Neural cell (in vitro differentiated cells): ENCODE measurements at regions not wholly inside any gene's neighbourhood (a gene's known extent, or its start where the extent isn't known, plus 50 kb on each side); places are given as distances from the start of the nearest gene placed in this dataset.

ENCODE experiments used
- H2AFZ ChIP-seq: fragments of 200-600, 300-800 bp; sonication (generic), shearing (Covaris generic); 2 replicates; pipeline ENCODE4 v1.6.0; 2014; ENCODE audit warnings: low read depth, mild to moderate bottlenecking, antibody characterized with exemption, low read length, moderate library complexity
- H3F3A ChIP-seq: fragments of 200-600 bp; shearing (Covaris generic); 2 replicates; pipeline ENCODE4 v1.6.1; 2016; ENCODE audit warnings: mild to moderate bottlenecking, moderate library complexity, mixed read lengths, antibody characterized with exemption, low read length; ENCODE audit not compliant: insufficient read depth, poor library complexity, severe bottlenecking
- H3K27ac ChIP-seq: fragments of 200-600, 300-800 bp; sonication (generic), shearing (Covaris generic); 2 replicates; pipeline ENCODE4 v1.5.1; 2014; ENCODE audit warnings: mild to moderate bottlenecking, low read length, moderate library complexity
- H3K27me3 ChIP-seq: fragments of 300-800, 200-600 bp; sonication (generic), shearing (Covaris generic); 2 replicates; pipeline ENCODE4 v1.6.0; 2014; ENCODE audit warnings: mild to moderate bottlenecking, low read depth, low read length, moderate library complexity; ENCODE audit not compliant: insufficient read depth
- H3K36me3 ChIP-seq: fragments of 300-800, 200-600 bp; sonication (generic), shearing (Covaris generic); 2 replicates; pipeline ENCODE4 v1.5.1; 2014; ENCODE audit warnings: mild to moderate bottlenecking, antibody characterized with exemption, low read length, moderate library complexity; ENCODE audit not compliant: insufficient read depth
- H3K4me2 ChIP-seq: fragments of 300-800, 200-600 bp; sonication (generic), shearing (Covaris generic); 2 replicates; pipeline ENCODE4 v1.6.0; 2014; ENCODE audit warnings: mild to moderate bottlenecking, low read length
- H3K4me3 ChIP-seq: fragments of 300-800, 200-600 bp; sonication (generic), shearing (Covaris generic); 2 replicates; pipeline ENCODE4 v1.5.1; 2014; ENCODE audit warnings: mild to moderate bottlenecking, low read length, moderate library complexity
- H3K79me2 ChIP-seq: fragments of 200-600 bp; shearing (Covaris generic); replicated peaks from 2 replicates; pipeline ENCODE4 v1.6.0; 2014; ENCODE audit warnings: mild to moderate bottlenecking, low read length, moderate library complexity; ENCODE audit not compliant: insufficient read depth
- H3K9ac ChIP-seq: fragments of 300-800, 200-600 bp; sonication (generic), shearing (Covaris generic); 2 replicates; pipeline ENCODE4 v1.6.1; 2016; ENCODE audit warnings: mild to moderate bottlenecking, low read length, mixed read lengths
- H3K9me2 ChIP-seq: fragments of 200-600 bp; shearing (Covaris generic); 2 replicates; pipeline ENCODE4 v1.6.1; 2016; ENCODE audit warnings: mild to moderate bottlenecking, low read length, mixed read lengths; ENCODE audit not compliant: insufficient read depth
- H3K9me3 ChIP-seq: fragments of 200-600, 300-800 bp; sonication (generic), shearing (Covaris generic); 2 replicates; pipeline ENCODE4 v1.6.1; 2016; ENCODE audit warnings: mild to moderate bottlenecking, mixed run types, low read length, moderate library complexity, mixed read lengths
- H4K20me1 ChIP-seq: fragments of 200-600 bp; shearing (Covaris generic); 2 replicates; pipeline ENCODE4 v1.6.1; 2016; ENCODE audit warnings: mild to moderate bottlenecking, mixed run types; ENCODE audit not compliant: insufficient read depth
- CTCF ChIP-seq: fragments of 450-650 bp; IDR thresholded peaks from 2 replicates; pipeline ENCODE4 v1.5.1; 2014; ENCODE audit warnings: antibody characterized with exemption, mild to moderate bottlenecking, moderate library complexity; ENCODE audit not compliant: poor library complexity, severe bottlenecking
- EP300 ChIP-seq: fragments of 450-650 bp; conservative IDR thresholded peaks from 2 replicates; pipeline ENCODE4 v1.6.1; 2014; ENCODE audit warnings: antibody characterized with exemption, mild to moderate bottlenecking, moderate library complexity; ENCODE audit not compliant: poor library complexity, severe bottlenecking
- EZH2 ChIP-seq: fragments of 200-600, 300-800 bp; shearing (Covaris generic), sonication (generic); IDR thresholded peaks from 2 replicates; pipeline ENCODE4 v1.6.1; 2014; ENCODE audit warnings: antibody characterized with exemption, low read length, borderline replicate concordance, mild to moderate bottlenecking; ENCODE audit not compliant: insufficient read depth, poor library complexity, severe bottlenecking
- MXI1 ChIP-seq: fragments of 450-650 bp; conservative IDR thresholded peaks from 2 replicates; pipeline ENCODE4 v1.6.1; 2014; ENCODE audit warnings: antibody characterized with exemption, mild to moderate bottlenecking; ENCODE audit not compliant: poor library complexity, severe bottlenecking
- POLR2AphosphoS5 ChIP-seq: IDR thresholded peaks from 2 replicates; pipeline ENCODE4 v1.6.1; 2012
- RAD21 ChIP-seq: fragments of 450-650 bp; conservative IDR thresholded peaks from 2 replicates; pipeline ENCODE4 v1.6.1; 2014; ENCODE audit warnings: antibody characterized with exemption, mild to moderate bottlenecking, moderate library complexity
- SMC3 ChIP-seq: fragments of 450-650 bp; conservative IDR thresholded peaks from 2 replicates; pipeline ENCODE4 v1.6.1; 2014; ENCODE audit warnings: antibody characterized with exemption, mild to moderate bottlenecking, moderate library complexity; ENCODE audit not compliant: poor library complexity
- TAF1 ChIP-seq: IDR thresholded peaks from 2 replicates; pipeline ENCODE4 v1.6.1; 2012; ENCODE audit warnings: low read depth
- TF ChIP-seq, protein P1 (sequence below): IDR thresholded peaks from 2 replicates; pipeline ENCODE4 v1.6.1; 2012; ENCODE audit warnings: borderline replicate concordance

- H3K27ac ChIP-seq: no peak overlapping the region
Observed at GRCh38 chr17:70610161-70610560, 440.8 kb downstream of the KCNJ2 start.

GRCh38 chr17:70613681-70614080 is 444.3 kb downstream of the KCNJ2 start:
- no peaks in the 10 kb centered on the region for H3K9me3 ChIP-seq
- H4K20me1 ChIP-seq: no peaks in the 10 kb centered on the region
- no peaks in the 10 kb centered on the region for H3K79me2 ChIP-seq
- no peaks in the 10 kb centered on the region for H3F3A ChIP-seq
- no peak overlapping the region for H3K4me2 ChIP-seq
- H2AFZ ChIP-seq: no peak overlapping the region
- H3K36me3 ChIP-seq: no peaks in the 10 kb centered on the region
- no peak overlapping the region for H3K27ac ChIP-seq
- no peaks in the 10 kb centered on the region for H3K9me2 ChIP-seq
- no peak overlapping the region for H3K9ac ChIP-seq
- H3K4me3 ChIP-seq: no peak overlapping the region
- no peaks in the 10 kb centered on the region for H3K27me3 ChIP-seq
- TF ChIP-seq SMC3: no peak
- no peak for TF ChIP-seq CTCF
- TF ChIP-seq POLR2AphosphoS5: no peak
- TF ChIP-seq TAF1: no peak
- no peak for TF ChIP-seq EP300
- TF ChIP-seq, protein P1, sequence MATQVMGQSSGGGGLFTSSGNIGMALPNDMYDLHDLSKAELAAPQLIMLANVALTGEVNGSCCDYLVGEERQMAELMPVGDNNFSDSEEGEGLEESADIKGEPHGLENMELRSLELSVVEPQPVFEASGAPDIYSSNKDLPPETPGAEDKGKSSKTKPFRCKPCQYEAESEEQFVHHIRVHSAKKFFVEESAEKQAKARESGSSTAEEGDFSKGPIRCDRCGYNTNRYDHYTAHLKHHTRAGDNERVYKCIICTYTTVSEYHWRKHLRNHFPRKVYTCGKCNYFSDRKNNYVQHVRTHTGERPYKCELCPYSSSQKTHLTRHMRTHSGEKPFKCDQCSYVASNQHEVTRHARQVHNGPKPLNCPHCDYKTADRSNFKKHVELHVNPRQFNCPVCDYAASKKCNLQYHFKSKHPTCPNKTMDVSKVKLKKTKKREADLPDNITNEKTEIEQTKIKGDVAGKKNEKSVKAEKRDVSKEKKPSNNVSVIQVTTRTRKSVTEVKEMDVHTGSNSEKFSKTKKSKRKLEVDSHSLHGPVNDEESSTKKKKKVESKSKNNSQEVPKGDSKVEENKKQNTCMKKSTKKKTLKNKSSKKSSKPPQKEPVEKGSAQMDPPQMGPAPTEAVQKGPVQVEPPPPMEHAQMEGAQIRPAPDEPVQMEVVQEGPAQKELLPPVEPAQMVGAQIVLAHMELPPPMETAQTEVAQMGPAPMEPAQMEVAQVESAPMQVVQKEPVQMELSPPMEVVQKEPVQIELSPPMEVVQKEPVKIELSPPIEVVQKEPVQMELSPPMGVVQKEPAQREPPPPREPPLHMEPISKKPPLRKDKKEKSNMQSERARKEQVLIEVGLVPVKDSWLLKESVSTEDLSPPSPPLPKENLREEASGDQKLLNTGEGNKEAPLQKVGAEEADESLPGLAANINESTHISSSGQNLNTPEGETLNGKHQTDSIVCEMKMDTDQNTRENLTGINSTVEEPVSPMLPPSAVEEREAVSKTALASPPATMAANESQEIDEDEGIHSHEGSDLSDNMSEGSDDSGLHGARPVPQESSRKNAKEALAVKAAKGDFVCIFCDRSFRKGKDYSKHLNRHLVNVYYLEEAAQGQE: no peak
- TF ChIP-seq MXI1: no peak
- TF ChIP-seq RAD21: no peak

More at GRCh38 chr17:70610161-70610560, 440.8 kb downstream of the KCNJ2 start:
- H3K9me3 ChIP-seq: no peaks in the 10 kb centered on the region
- H3K9me2 ChIP-seq: no peaks in the 10 kb centered on the region
- TF ChIP-seq SMC3 (no peak), POLR2AphosphoS5 (no peak), MXI1 (no peak)
- no peaks in the 10 kb centered on the region for H3K79me2 ChIP-seq
- no peak overlapping the region for H3K9ac ChIP-seq
- no peak overlapping the region for H3K4me2 ChIP-seq
- H3F3A ChIP-seq: no peaks in the 10 kb centered on the region
- H3K4me3 ChIP-seq: no peak overlapping the region
- H4K20me1 ChIP-seq: no peaks in the 10 kb centered on the region
- H2AFZ ChIP-seq: no peak overlapping the region
- H3K27me3 ChIP-seq: no peaks in the 10 kb centered on the region
- no peaks in the 10 kb centered on the region for H3K36me3 ChIP-seq

DNA sequence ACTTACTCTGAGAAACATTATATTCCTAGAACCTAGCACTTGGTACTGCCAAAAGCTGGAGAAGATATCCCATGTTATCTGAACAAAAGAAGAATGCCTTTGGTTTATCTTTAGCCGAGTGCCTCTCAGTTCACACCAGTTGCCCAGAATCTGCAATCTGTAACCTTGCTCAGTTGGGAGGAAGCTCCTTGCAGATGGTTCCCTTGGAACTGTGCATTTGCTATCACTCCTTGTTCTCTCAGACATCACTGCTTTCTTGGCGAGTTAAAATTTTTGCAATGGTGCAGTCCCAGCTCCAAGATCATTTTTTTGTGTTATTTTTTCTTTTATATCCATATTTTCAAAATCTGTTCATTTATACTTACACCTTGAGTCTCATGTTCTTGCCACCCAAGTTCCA is 446.5 kb downstream of the KCNJ2 start:
- Histone ChIP-seq H2AFZ (no peak overlapping the region), H3K9ac (no peak overlapping the region), H3K9me3 (no peaks in the 10 kb centered on the region), H3K79me2 (no peaks in the 10 kb centered on the region), H3F3A (no peaks in the 10 kb centered on the region), H3K4me2 (no peak overlapping the region), H3K27me3 (no peaks in the 10 kb centered on the region), H3K27ac (no peak overlapping the region), H4K20me1 (no peaks in the 10 kb centered on the region), H3K36me3 (no peaks in the 10 kb centered on the region), H3K9me2 (no peaks in the 10 kb centered on the region), H3K4me3 (no peak overlapping the region)
- TF ChIP-seq POLR2AphosphoS5: no peak
- no peak for TF ChIP-seq EP300
- no peak for TF ChIP-seq EZH2
- no peak for TF ChIP-seq MXI1
- no peak for TF ChIP-seq TAF1
- TF ChIP-seq, protein P1: no peak
- no peak for TF ChIP-seq RAD21
